Ovary (tissue), 3 donors: ENCODE measurements at regions not wholly inside any gene's neighbourhood (a gene's known extent, or its start where the extent isn't known, plus 50 kb on each side); places are given as distances from the start of the nearest gene placed in this dataset.

ENCODE experiments used
- EP300 ChIP-seq: sonication (generic); formaldehyde crosslinking; IDR thresholded peaks from one replicate; pipeline ENCODE4 v1.6.1; 2017; ENCODE audit warnings: antibody characterized with exemption
- POLR2A ChIP-seq: fragments of 450-650 bp; IDR thresholded peaks from one replicate; pipeline ENCODE4 v1.6.1; 2017; ENCODE audit warnings: antibody characterized with exemption, mild to moderate bottlenecking, moderate library complexity
- TF ChIP-seq, protein P1 (sequence below), 3 donors: fragments of 450-650 bp in 2 of 3; fragments of 200-600 bp in 1 of 3; IDR thresholded peaks; one replicate each; pipeline versions ENCODE4 v1.5.1 to v1.8.0; 2016 to 2022; ENCODE audit warnings: antibody characterized with exemption in 3 of 3, mild to moderate bottlenecking in 1 of 3
- donor health status: DM: no; HTN: no; CAD: no.

DNA sequence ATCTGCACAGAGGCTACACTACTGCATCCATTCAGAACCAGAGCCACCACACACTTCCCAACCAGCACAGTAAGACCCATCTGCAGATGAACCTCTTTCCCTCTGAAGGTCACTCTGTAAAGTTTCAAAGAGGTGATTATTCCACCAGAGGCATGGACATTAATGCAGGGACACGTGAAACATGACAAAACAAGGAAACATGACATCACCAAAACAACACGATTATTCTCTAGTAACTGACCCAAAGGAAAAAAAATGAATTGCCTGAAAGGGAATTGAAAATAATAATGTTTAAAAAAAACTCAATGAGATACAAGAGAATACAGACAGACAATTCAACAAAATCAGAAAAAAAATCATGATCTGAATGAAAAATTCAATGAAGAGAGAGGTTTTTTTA is 139.1 kb downstream of the RERGL start:
- TF ChIP-seq, protein P1, sequence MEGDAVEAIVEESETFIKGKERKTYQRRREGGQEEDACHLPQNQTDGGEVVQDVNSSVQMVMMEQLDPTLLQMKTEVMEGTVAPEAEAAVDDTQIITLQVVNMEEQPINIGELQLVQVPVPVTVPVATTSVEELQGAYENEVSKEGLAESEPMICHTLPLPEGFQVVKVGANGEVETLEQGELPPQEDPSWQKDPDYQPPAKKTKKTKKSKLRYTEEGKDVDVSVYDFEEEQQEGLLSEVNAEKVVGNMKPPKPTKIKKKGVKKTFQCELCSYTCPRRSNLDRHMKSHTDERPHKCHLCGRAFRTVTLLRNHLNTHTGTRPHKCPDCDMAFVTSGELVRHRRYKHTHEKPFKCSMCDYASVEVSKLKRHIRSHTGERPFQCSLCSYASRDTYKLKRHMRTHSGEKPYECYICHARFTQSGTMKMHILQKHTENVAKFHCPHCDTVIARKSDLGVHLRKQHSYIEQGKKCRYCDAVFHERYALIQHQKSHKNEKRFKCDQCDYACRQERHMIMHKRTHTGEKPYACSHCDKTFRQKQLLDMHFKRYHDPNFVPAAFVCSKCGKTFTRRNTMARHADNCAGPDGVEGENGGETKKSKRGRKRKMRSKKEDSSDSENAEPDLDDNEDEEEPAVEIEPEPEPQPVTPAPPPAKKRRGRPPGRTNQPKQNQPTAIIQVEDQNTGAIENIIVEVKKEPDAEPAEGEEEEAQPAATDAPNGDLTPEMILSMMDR (IDR thresholded peaks at IDR 0.05), result no peak
- TF ChIP-seq POLR2A (no peak), EP300 (no peak)
